ENCODE measurements at regions not wholly inside any gene's neighbourhood (a gene's known extent, or its start where the extent isn't known, plus 50 kb on each side); places are given as distances from the start of the nearest gene placed in this dataset.
"Not testable (repeated sequence)": the region's sequence is repeated elsewhere in the genome, so short reads cannot be mapped to it uniquely, and the experiment has no call there.

- intact Hi-C loops (cut with DNase I); DNase-seq: not testable (repeated sequence)
Measured at GRCh38 chr2:89224803-89225202, 533.3 kb downstream of the RPIA start.

- DNase-seq; intact Hi-C loops (cut with DNase I): not testable (repeated sequence)
Measured at GRCh38 chr2:89229979-89230378, 538.5 kb downstream of the RPIA start.

GRCh38 chr2:89231241-89231640 lies 539.8 kb downstream of the RPIA start:
- intact Hi-C loops (cut with DNase I); DNase-seq: not testable (repeated sequence)

GRCh38 chr2:89233931-89234330 lies 542.5 kb downstream of the RPIA start:
- DNase-seq; intact Hi-C loops (cut with DNase I): not testable (repeated sequence)

- intact Hi-C loops (cut with DNase I); DNase-seq: not testable (repeated sequence)
Measured at GRCh38 chr2:89234818-89235466, 543.5 kb downstream of the RPIA start.

GRCh38 chr2:89236832-89237450 lies 545.5 kb downstream of the RPIA start:
- DNase-seq; intact Hi-C loops (cut with DNase I): not testable (repeated sequence)

GRCh38 chr2:89237783-89238182 lies 546.3 kb downstream of the RPIA start:
- DNase-seq; intact Hi-C loops (cut with DNase I): not testable (repeated sequence)

- DNase-seq; intact Hi-C loops (cut with DNase I): not testable (repeated sequence)
Measured at GRCh38 chr2:89243114-89243700, 551.7 kb downstream of the RPIA start.

GRCh38 chr2:89244407-89244806 lies 552.9 kb downstream of the RPIA start:
- DNase-seq; intact Hi-C loops (cut with DNase I): not testable (repeated sequence)

- intact Hi-C loops (cut with DNase I); DNase-seq: not testable (repeated sequence)
Measured at GRCh38 chr2:89245478-89245877, 554.0 kb downstream of the RPIA start.

- DNase-seq; intact Hi-C loops (cut with DNase I): not testable (repeated sequence)
Measured at GRCh38 chr2:89246027-89246426, 554.6 kb downstream of the RPIA start.

GRCh38 chr2:89246620-89247019 lies 555.1 kb downstream of the RPIA start:
- intact Hi-C loops (cut with DNase I); DNase-seq: not testable (repeated sequence)

- intact Hi-C loops (cut with DNase I); DNase-seq: not testable (repeated sequence)
Measured at GRCh38 chr2:89255013-89255412, 563.5 kb downstream of the RPIA start.

- DNase-seq; intact Hi-C loops (cut with DNase I): not testable (repeated sequence)
Measured at GRCh38 chr2:89273443-89273842, 582.0 kb downstream of the RPIA start.

GRCh38 chr2:89280536-89280935 lies 589.1 kb downstream of the RPIA start:
- DNase-seq; intact Hi-C loops (cut with DNase I): not testable (repeated sequence)

- DNase-seq; intact Hi-C loops (cut with DNase I): not testable (repeated sequence)
Measured at GRCh38 chr2:89286448-89287080, 595.1 kb downstream of the RPIA start.

- DNase-seq; intact Hi-C loops (cut with DNase I): not testable (repeated sequence)
Measured at GRCh38 chr2:89287084-89287483, 595.6 kb downstream of the RPIA start.

GRCh38 chr2:89291717-89292298 lies 600.3 kb downstream of the RPIA start:
- DNase-seq; intact Hi-C loops (cut with DNase I): not testable (repeated sequence)

- DNase-seq; intact Hi-C loops (cut with DNase I): not testable (repeated sequence)
Measured at GRCh38 chr2:89293399-89293798, 601.9 kb downstream of the RPIA start.
